ENCODE measurements at regions not wholly inside any gene's neighbourhood (a gene's known extent, or its start where the extent isn't known, plus 50 kb on each side); places are given as distances from the start of the nearest gene placed in this dataset.
"Not testable (repeated sequence)": the region's sequence is repeated elsewhere in the genome, so short reads cannot be mapped to it uniquely, and the experiment has no call there.

DNA sequence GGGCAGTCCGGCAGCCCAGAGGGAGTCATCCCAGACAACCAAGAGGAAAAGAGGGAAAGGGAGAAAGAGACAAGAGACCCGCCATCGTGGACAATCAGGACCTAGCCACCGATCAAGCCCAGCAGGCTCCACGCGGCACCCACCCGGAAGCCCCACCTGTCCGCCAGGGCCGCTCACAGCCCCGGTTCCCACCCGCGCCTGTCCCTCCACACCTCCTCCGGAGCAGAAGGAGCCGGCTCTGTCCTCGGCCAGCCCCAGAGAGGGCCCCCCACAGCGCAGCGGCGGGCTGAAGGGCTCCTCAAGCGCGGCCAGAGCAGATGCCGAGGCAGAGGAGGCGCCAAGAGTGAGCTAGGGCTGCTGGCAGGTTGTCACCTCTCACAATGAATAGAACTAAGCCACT, 784.7 kb upstream of the FBXO33 start:
- BruUV-seq (replicated peaks) = no TSS peak
- FAIRE-seq (no peak), DNase-seq (ENCODE audit: low spot score) (no peak), ATAC-seq (peak; percentile 34; the same call in 2 of the 3 replicates)
- Histone ChIP-seq H3K36me3 (replicated peaks in 1 of 2; ENCODE audit: control insufficient read depth in 1 of 2, insufficient read depth in 2 of 2, low read length in 2 of 2) (no peaks in the 10 kb centered on the region), H3K9ac (ENCODE audit: insufficient read depth, low read depth, low read length) (no peak overlapping the region), H3K4me1 (ENCODE audit: insufficient read depth, low read length) (no peaks in the 10 kb centered on the region), H3K27me3 (ENCODE audit: control insufficient read depth in 1 of 2, insufficient read depth in 2 of 2, low read length in 2 of 2) (no peaks in the 10 kb centered on the region), H2AFZ (ENCODE audit: low read length) (no peak overlapping the region), H3K4me3 (replicated peaks in 1 of 3; ENCODE audit: insufficient read depth in 1 of 3, low read depth in 2 of 3, low read length in 3 of 3) (no peak overlapping the region), H3K9me3 (ENCODE audit: low read length) (peaks cover 90% of the 10 kb centered on the region), H4K20me1 (ENCODE audit: insufficient read depth, low read length) (no peaks in the 10 kb centered on the region), H3K79me2 (ENCODE audit: insufficient read depth, low read length) (no peaks in the 10 kb centered on the region), H3K4me2 (ENCODE audit: low read depth, low read length) (no peak overlapping the region), H3K27ac (ENCODE audit: extremely low read length, insufficient read depth, low read length) (no peak overlapping the region)
- CTCF ChIA-PET (ENCODE audit: low intra/inter-chr PET ratio, low total read pairs) = no interaction called here
- POLR2A ChIA-PET = no interaction called here
- TF ChIP-seq ZNF749 (CRISPR knock-in tag; IDR thresholded peaks at IDR 0.05; ENCODE audit: borderline replicate concordance) (no peak), ZNF317 (CRISPR knock-in tag; IDR thresholded peaks at IDR 0.05) (no peak), KLF13 (CRISPR knock-in tag; IDR thresholded peaks at IDR 0.05) (no peak), SAFB2 (CRISPR knock-in tag; IDR thresholded peaks at IDR 0.05; ENCODE audit: borderline replicate concordance, low read depth) (no peak), CBX2 (IDR thresholded peaks at IDR 0.05; ENCODE audit: low read depth, low read length) (no peak), CBX2 (CRISPR knock-in tag; IDR thresholded peaks at IDR 0.05; ENCODE audit: low read depth) (no peak), ATF7 (IDR thresholded peaks at IDR 0.05) (no peak), ATF7 (CRISPR knock-in tag; IDR thresholded peaks at IDR 0.05) (no peak), PHF5A (CRISPR knock-in tag; IDR thresholded peaks at IDR 0.05; ENCODE audit: low read depth, unreplicated experiment) (no peak)
- TF ChIP-seq, protein P1, sequence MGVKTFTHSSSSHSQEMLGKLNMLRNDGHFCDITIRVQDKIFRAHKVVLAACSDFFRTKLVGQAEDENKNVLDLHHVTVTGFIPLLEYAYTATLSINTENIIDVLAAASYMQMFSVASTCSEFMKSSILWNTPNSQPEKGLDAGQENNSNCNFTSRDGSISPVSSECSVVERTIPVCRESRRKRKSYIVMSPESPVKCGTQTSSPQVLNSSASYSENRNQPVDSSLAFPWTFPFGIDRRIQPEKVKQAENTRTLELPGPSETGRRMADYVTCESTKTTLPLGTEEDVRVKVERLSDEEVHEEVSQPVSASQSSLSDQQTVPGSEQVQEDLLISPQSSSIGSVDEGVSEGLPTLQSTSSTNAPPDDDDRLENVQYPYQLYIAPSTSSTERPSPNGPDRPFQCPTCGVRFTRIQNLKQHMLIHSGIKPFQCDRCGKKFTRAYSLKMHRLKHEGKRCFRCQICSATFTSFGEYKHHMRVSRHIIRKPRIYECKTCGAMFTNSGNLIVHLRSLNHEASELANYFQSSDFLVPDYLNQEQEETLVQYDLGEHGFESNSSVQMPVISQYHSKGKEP (CRISPR knock-in tag; IDR thresholded peaks at IDR 0.05) = no peak
- intact Hi-C loops (cut with micrococcal nuclease; ENCODE audit: unreplicated experiment) (no loop called here), in situ Hi-C loops (cut with HindIII; ENCODE audit: extremely low pct_ligation_motif_present, low pct_unique_long_range_greater_than_20kb) (no loop called here)
- 60% methylated on average over 22 of the region's 22 CpGs for WGBS (ENCODE audit: low lambda C conversion rate)

DNA sequence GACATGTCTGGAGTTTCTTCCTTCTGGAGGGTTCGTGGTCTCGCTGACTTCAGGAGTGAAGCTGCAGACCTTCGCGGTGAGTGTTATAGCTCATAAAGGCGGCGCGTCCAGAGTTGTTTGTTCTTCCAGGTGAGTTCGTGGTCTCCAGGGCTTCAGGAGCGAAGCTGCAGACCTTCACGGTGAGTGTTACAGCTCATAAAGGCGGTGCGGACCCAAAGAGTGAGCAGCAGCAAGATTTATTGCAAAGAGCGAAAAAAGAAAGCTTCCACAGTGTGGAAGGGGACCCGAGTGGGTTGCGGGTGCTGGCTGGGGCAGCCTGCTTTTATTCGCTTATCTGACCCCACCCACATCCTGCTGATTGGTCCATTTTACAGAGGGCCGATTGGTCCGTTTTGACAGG, 784.2 kb upstream of the FBXO33 start:
- CTCF ChIA-PET (ENCODE audit: low intra/inter-chr PET ratio, low total read pairs) = not testable (repeated sequence)

More for the DNA sequence above, 784.2 kb upstream of the FBXO33 start:
- FAIRE-seq; H3K4me2 ChIP-seq (ENCODE audit: low read depth, low read length); ATAC-seq; H3K27ac ChIP-seq (ENCODE audit: extremely low read length, insufficient read depth, low read length); H3K27me3 ChIP-seq (ENCODE audit: control insufficient read depth in 1 of 2, insufficient read depth in 2 of 2, low read length in 2 of 2); BruUV-seq (replicated peaks); H3K79me2 ChIP-seq (ENCODE audit: insufficient read depth, low read length); POLR2A ChIA-PET; H3K4me1 ChIP-seq (ENCODE audit: insufficient read depth, low read length); intact Hi-C loops (cut with micrococcal nuclease; ENCODE audit: unreplicated experiment); H2AFZ ChIP-seq (ENCODE audit: low read length); H3K36me3 ChIP-seq (replicated peaks in 1 of 2; ENCODE audit: control insufficient read depth in 1 of 2, insufficient read depth in 2 of 2, low read length in 2 of 2); in situ Hi-C loops (cut with HindIII; ENCODE audit: extremely low pct_ligation_motif_present, low pct_unique_long_range_greater_than_20kb); H3K9ac ChIP-seq (ENCODE audit: insufficient read depth, low read depth, low read length); H4K20me1 ChIP-seq (ENCODE audit: insufficient read depth, low read length); DNase-seq (ENCODE audit: low spot score); H3K4me3 ChIP-seq (replicated peaks in 1 of 3; ENCODE audit: insufficient read depth in 1 of 3, low read depth in 2 of 3, low read length in 3 of 3): not testable (repeated sequence)
- peaks cover 87% of the 10 kb centered on the region for H3K9me3 ChIP-seq (ENCODE audit: low read length)
- WGBS (ENCODE audit: low lambda C conversion rate) = 48% methylated on average over 18 of the region's 18 CpGs

Measured in HepG2 (cell line).